Upper lobe of left lung (tissue), 6 donors: ENCODE measurements at regions not wholly inside any gene's neighbourhood (a gene's known extent, or its start where the extent isn't known, plus 50 kb on each side); places are given as distances from the start of the nearest gene placed in this dataset.
"Not testable (repeated sequence)": the region's sequence is repeated elsewhere in the genome, so short reads cannot be mapped to it uniquely, and the experiment has no call there.

ENCODE experiments used
- ATAC-seq, 2 donors: fragments of 200-7000 bp; cut with Tn5 transposase; one replicate each; pipeline ENCODE4 v1.9.1; 2022; ENCODE audit warnings: mild to moderate bottlenecking in 2 of 2, moderate library complexity in 2 of 2; ENCODE audit not compliant: low FRiP score in 2 of 2
- DNase-seq, 2 donors: peaks; one replicate each; pipeline ENCODE4 v3.0.0-alpha.2; 2019 to 2020
- H3K27ac ChIP-seq, 4 donors: fragments of 200-600 bp; sonication (generic); one replicate each; pipeline ENCODE4 v1.5.1; 2016 to 2019
- H3K27me3 ChIP-seq, 4 donors: fragments of 200-600 bp; sonication (generic); one replicate each; pipeline ENCODE4 v1.5.1; 2017 to 2019
- H3K36me3 ChIP-seq, 4 donors: fragments of 200-600 bp; sonication (generic); one replicate each; pipeline ENCODE4 v1.5.1; 2016 to 2019
- H3K4me1 ChIP-seq, 4 donors: fragments of 200-600 bp; sonication (generic); one replicate each; pipeline ENCODE4 v1.5.1; 2018 to 2019
- H3K4me3 ChIP-seq, 4 donors: fragments of 200-600 bp; sonication (generic); one replicate each; pipeline ENCODE4 v1.5.1; 2017 to 2019; ENCODE audit warnings: mild to moderate bottlenecking in 2 of 4, moderate library complexity in 1 of 4
- H3K9me3 ChIP-seq, 4 donors: fragments of 200-600 bp; sonication (generic); one replicate each; pipeline ENCODE4 v1.5.1; 2018 to 2019
- WGBS, 2 donors: methylation state at CpG; one replicate each; pipeline ENCODE4 v1.1.5; 2017 to 2018; 5-methylcytosine and 5-hydroxymethylcytosine counted together
- donor health status: DM: no; HTN: no; CAD: no; lungs with moderate emphysema.
- donor health status: DM: no; HTN: yes; CAD: no; lungs with severe emphysema.

DNA sequence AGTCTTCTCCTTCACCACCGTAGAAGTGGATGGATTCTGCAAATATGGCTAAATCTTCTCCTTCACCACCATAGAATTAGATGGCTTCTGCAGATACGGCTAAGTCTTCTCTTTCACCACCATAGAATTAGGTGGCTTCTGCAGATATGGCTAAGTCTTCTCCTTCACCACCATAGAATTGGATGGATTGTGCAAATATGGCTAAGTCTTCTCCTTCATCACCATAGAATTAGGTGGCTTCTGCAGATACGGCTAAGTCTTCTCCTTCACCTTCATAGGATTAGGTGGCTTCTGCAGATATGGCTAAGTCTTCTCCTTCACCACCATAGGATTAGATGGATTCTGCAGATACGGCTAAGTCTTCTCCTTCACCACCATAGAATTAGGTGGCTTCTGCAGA is 866.2 kb upstream of the TPTE start:
- not testable (repeated sequence) for H3K4me1 ChIP-seq, H3K4me3 ChIP-seq, DNase-seq, H3K27ac ChIP-seq, H3K27me3 ChIP-seq, H3K36me3 ChIP-seq, ATAC-seq
- peaks cover 0 to 15% (median 2%) of the 10 kb centered on the region in 4 donors for H3K9me3 ChIP-seq
- WGBS, 2 donors = 82 to 85% methylated on average over 4 of the region's 4 CpGs

DNA sequence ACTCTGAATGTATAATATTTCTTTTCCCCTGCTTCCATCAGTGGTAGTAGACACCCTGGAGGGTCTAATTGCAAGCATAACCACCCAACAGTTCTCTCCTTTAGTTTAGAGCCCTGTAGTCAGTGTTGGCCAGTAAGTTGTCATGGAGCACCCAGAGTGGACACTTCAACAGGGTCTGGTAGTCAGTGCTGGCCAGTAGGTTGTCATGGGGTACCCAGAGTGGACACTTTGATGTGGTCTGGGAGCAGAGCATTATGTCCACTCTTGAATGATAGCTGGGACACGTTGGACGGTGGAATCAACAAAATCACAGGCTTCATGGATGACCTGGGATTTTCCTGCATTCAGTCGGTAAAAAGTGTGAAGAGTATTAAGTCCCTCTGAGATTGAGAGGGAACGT is 864.9 kb upstream of the TPTE start:
- not testable (repeated sequence) for DNase-seq, H3K27ac ChIP-seq

DNA sequence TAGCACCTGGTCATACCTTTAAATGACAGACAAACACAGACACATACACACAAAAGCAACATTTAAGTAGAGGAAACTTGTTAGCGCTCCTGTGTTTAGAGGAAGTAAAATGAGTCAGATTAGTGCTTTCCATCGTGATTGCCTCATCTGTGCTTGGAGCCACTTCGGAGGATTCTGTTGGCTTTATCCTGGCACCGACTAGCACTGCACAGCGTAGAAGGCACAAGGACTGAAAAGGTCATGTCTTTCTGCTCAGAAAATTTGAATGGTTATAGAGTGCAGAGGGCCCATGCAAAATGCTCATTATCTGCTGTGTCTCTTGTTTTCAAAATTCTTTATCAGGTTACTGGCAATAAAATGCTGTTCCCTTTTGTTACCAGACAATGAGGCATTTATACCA is 863.6 kb upstream of the TPTE start:
- peaks cover 0 to 15% (median 2%) of the 10 kb centered on the region in 4 donors for H3K9me3 ChIP-seq
- 54 to 66% methylated on average over 5 of the region's 5 CpGs for WGBS, 2 donors
- not testable (repeated sequence) for H3K27ac ChIP-seq, H3K4me3 ChIP-seq, H3K4me1 ChIP-seq, H3K27me3 ChIP-seq, H3K36me3 ChIP-seq
- DNase-seq (peak in 1 of 2 donors; percentile 33), ATAC-seq (peak; percentile 47 to 55)

More for the DNA sequence above, 864.9 kb upstream of the TPTE start:
- ATAC-seq = peak; percentile 37 to 73
- H3K36me3 ChIP-seq, H3K27me3 ChIP-seq, H3K4me3 ChIP-seq, H3K4me1 ChIP-seq: not testable (repeated sequence)
- peaks cover 0 to 15% (median 2%) of the 10 kb centered on the region in 4 donors for H3K9me3 ChIP-seq
- WGBS, 2 donors = 69 to 80% methylated on average over 4 of the region's 4 CpGs

DNA sequence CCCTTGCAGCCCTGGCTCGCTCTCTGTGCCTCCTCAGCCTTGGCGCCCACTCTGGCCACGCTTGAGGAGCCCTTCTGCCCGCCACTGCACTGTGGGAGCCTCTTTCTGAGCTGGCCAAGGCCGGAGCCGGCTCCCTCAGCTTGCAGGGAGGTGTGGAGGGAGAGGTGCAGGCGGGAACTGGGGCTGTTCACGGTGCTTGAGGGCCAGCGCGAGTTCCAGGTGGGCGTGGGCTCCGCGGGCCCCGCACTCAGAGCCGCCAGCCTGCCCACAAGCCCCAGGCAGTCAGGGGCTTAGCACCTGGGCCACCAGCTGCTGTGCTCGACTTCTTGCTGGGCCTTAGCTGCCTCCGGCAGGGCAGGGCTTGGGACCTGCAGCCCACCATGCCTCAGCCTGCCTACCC is 861.5 kb upstream of the TPTE start:
- H3K27ac ChIP-seq, H3K36me3 ChIP-seq, H3K4me1 ChIP-seq, ATAC-seq, H3K27me3 ChIP-seq, H3K4me3 ChIP-seq: not testable (repeated sequence)
- no CpG with 5 or more reads among the region's 17 CpGs for WGBS, 2 donors
- peaks cover 0 to 13% (median 2%) of the 10 kb centered on the region in 4 donors for H3K9me3 ChIP-seq
- DNase-seq = peak in 1 of 2 donors; percentile 55

DNA sequence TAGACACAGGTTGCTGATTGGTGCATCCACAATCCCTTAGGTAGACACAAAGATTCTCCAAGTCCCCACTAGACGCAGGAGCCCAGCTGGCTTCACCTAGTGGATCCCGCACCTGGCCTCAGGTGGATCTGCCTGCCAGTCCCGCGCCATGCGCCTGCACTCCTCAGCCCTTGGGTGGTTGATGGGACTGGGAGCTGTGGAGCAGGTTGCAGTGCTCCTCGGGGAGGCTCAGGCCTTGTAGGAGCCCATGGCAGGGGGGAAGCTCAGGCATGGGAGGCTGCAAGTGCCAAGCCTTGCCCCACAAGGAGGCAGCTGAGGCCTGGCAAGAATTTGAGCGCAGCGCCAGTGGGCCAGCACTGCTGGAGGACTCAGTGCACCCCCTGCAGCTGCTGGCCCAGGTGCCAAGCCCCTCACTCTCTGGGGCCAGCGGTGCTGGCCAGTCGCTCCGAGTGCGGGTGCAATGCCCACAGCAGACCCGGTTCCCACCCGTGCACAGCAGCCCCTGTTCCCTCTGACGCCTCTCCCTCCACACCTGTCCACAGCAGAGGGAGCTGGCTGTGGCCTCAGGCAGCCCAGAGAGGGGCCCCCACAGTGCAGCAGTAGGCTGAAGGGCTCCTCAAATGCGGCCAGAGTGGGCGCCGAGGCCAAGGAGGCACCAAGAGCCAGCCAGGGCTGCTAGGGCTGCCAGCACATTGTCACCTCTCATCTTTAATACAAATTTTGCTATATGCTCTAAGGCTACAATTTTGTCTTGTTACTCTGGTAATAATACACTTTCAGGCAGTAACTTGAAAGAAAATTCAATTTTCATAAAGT is 857.3 kb upstream of the TPTE start:
- peak in 1 of 2 donors; percentile 49 for DNase-seq
- not testable (repeated sequence) for H3K4me3 ChIP-seq, H3K36me3 ChIP-seq, H3K9me3 ChIP-seq, H3K27ac ChIP-seq, H3K4me1 ChIP-seq, H3K27me3 ChIP-seq
- peak in 1 of 2 donors; percentile 67 for ATAC-seq
- no CpG with 5 or more reads among the region's 18 CpGs for WGBS, 2 donors

DNA sequence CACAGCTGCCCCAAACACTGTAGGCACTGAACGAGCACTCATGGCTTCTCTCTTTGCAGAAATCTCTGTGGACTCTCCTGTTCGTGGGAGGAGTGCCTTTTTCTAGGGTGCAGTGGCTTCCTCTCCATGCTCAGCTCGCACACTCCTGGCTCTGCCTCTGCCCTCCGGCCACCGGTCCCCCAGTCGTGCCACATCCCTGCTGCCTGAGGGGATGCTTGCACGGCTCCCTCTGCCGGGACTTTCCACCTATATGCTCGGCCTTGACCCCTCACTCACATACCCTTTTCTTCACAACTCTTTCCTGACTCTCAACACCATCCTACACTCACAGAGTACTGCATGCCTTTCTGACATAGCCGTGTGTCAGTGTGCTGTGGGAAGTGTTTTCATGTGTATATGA is 845.6 kb upstream of the TPTE start:
- WGBS, 2 donors = 84 to 92% methylated on average over 7 to 8 of the region's 10 CpGs
- not testable (repeated sequence) for H3K27me3 ChIP-seq, H3K4me1 ChIP-seq, H3K36me3 ChIP-seq, H3K9me3 ChIP-seq, H3K27ac ChIP-seq, H3K4me3 ChIP-seq, ATAC-seq
- peak in 1 of 2 donors; percentile 52 for DNase-seq

DNA sequence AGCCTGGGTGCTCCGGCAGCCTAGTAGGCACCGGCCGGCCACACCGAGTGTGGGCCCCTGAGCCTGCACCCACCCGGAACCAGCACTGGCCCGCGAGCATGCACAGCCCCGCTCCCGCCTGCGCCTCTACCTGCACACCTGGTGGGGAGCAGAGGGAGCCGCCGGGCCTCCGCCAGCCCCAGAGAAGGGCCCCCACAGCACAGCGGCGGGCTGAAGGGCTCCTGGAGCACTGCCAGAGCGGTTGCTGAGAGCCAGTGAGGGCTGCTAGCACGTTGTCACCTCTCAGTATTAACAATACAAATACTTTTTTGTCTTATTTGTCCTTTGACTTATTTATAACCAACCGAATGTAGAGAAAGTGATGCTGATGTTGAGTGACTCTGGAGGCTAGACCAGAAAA is 842.4 kb upstream of the TPTE start:
- no CpG with 5 or more reads among the region's 18 CpGs for WGBS, 2 donors
- H3K4me3 ChIP-seq, H3K27ac ChIP-seq, H3K36me3 ChIP-seq, H3K27me3 ChIP-seq, H3K4me1 ChIP-seq, H3K9me3 ChIP-seq: not testable (repeated sequence)
- DNase-seq (peak in 1 of 2 donors; percentile 61), ATAC-seq (peak in 1 of 2 donors; percentile 21)

DNA sequence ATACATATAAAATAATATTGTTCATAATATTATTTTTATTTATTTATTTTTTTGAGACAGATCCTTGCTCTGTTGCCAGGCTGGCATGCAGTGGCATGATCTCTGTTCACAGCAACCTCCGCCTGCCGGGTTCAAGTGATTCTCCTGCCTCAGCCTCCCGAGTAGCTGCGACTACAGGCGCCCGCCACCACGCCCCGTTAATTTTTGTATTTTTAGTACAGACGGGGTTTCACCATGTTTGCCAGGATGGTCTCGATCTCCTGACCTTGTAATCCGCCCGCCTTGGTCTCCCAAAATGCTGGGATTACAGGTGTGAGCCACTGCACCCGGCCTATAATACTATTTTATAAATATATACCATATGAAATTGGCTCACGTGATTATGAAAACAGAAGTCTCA is 832.4 kb upstream of the TPTE start:
- H3K9me3 ChIP-seq, H3K4me1 ChIP-seq, H3K4me3 ChIP-seq, H3K27ac ChIP-seq, H3K27me3 ChIP-seq, ATAC-seq, H3K36me3 ChIP-seq: not testable (repeated sequence)
- WGBS, 2 donors = no CpG with 5 or more reads among the region's 14 CpGs
- DNase-seq = peak in 1 of 2 donors; percentile 21

DNA sequence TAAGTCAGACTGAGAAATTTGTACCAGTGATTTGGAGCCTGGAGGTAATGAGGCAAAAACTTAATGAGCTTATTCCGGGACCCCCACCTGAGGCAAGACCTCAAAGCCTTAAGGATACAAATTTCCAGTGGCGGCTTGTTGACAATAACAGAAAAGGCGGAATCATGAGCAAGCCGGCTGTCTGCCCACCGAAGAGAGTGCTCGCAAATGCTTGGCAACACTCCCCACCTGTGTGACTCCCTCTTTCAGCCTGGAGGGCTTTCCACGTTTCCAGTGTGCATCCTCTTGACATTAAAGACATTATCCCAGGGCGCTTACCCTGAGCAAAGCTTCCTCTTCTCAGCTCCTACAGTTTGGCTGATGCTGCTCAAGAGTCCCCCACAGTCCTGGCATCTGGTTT is 830.4 kb upstream of the TPTE start:
- not testable (repeated sequence) for H3K4me1 ChIP-seq, H3K9me3 ChIP-seq, H3K27me3 ChIP-seq, H3K4me3 ChIP-seq, H3K36me3 ChIP-seq, DNase-seq, H3K27ac ChIP-seq
- WGBS, 2 donors = 71% methylated on average over 7 of the region's 8 CpGs; no CpG with 5 or more reads in 1 of the 2 donors
- ATAC-seq = peak in 1 of 2 donors; percentile 13

DNA sequence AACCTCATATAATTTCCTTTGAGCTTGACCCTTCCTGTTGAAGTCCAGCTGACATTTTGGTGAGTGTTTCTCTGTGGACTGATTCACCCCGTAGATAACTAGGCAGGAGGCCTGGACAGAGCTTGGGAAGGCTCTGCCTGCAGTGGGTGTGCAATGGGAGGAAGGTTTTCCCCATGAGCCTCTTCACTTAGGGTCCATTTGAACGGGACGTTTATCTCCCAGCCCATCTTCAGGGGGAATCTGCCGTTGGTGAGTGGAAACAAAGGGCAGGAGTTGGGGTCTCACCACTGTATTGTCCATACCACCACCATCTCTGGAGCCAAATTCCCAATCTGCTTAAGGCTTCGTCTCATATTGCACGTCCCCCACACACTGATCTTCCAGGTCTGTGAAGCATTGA is 825.6 kb upstream of the TPTE start:
- not testable (repeated sequence) for DNase-seq, H3K4me3 ChIP-seq, H3K4me1 ChIP-seq, H3K36me3 ChIP-seq, H3K27ac ChIP-seq, H3K27me3 ChIP-seq, H3K9me3 ChIP-seq
- WGBS, 2 donors = 66 to 71% methylated on average over 6 of the region's 6 CpGs
- ATAC-seq = peak; percentile 16 to 28

DNA sequence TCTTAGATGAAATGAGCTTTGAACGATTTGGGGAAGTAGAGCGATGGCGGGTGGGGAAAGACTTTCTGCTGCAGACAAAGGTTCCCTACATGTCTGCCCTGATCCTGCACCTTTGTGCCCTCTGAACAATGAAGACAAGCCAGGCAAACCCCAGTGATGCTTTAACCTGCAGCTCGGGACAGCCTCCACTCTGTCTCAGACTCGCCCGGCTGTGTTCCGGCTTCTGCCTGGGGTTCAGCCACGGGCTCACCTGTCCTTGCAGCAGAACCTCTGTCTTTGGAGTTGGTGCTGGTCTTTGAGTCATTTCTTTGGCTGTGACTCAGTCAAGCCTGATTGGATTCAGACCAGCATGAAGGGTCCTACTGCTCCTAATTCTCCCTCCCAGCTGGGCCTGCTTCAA is 823.6 kb upstream of the TPTE start:
- DNase-seq = peak in 1 of 2 donors; percentile 37
- H3K9me3 ChIP-seq, H3K4me3 ChIP-seq, H3K27ac ChIP-seq, H3K4me1 ChIP-seq, H3K36me3 ChIP-seq, H3K27me3 ChIP-seq: not testable (repeated sequence)
- WGBS, 2 donors = no CpG with 5 or more reads among the region's 8 CpGs
- peak in 1 of 2 donors; percentile 5 for ATAC-seq

DNA sequence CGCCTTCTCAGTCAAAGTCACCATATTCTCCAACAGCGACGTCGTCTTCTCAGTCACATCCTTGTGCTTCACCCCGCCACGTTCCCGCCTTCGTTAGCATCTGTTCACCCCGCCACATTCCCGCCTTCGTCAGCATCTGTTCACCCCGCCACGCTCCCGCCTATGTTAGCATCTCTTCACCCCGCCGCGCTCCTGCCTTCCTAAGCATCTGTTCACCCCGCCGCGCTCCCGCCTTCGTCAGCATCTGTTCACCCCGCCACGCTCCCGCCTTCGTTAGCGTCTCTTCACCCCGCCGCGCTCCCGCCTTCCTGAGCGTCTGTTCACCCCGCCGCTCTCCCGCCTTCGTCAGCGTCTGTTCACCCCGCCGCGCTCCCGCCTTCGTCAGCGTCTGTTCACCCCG is 816.4 kb upstream of the TPTE start:
- peak in 1 of 2 donors; percentile 55 for DNase-seq
- not testable (repeated sequence) for H3K27me3 ChIP-seq, ATAC-seq, H3K27ac ChIP-seq, H3K36me3 ChIP-seq, H3K4me3 ChIP-seq, H3K4me1 ChIP-seq, H3K9me3 ChIP-seq
- 72 to 80% methylated on average over 34 to 38 of the region's 44 CpGs for WGBS, 2 donors

DNA sequence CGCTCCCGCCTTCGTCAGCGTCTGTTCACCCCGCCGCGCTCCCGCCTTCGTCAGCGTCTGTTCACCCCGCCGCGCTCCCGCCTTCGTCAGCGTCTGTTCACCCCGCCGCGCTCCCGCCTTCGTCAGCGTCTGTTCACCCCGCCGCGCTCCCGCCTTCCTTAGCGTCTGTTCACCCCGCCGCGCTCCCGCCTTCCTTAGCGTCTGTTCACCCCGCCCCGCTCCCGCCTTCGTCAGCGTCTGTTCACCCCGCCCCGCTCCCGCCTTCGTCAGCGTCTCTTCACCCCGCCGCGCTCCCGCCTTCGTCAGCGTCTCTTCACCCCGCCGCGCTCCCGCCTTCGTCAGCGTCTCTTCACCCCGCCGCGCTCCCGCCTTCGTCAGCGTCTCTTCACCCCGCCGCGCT is 815.9 kb upstream of the TPTE start:
- not testable (repeated sequence) for H3K36me3 ChIP-seq, ATAC-seq
- 73 to 89% methylated on average over 18 to 37 of the region's 63 CpGs for WGBS, 2 donors

DNA sequence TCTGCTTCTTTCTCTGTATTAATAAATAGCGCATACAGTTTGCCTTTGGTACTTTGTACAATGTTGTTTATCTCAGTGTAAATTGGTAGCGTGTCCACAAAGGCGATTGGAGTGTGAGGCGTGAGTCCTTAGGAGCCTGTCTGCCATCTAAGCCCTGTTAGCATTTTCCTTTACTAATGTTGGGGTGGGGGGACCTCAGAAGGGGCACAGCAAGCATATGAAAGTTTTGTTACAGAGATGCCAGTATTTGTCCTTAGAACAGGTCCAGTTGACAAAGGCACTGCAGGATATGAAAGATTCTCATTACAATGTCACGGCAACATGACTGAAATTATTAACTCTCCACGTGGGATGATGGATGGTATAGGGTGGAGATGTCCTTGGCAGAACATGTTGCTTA is 796.8 kb upstream of the TPTE start:
- H3K4me3 ChIP-seq, H3K36me3 ChIP-seq, H3K4me1 ChIP-seq, DNase-seq, H3K27ac ChIP-seq, H3K27me3 ChIP-seq: not testable (repeated sequence)
- peaks cover 0 to 14% (median 3%) of the 10 kb centered on the region in 4 donors for H3K9me3 ChIP-seq
- peak in 1 of 2 donors; percentile 19 for ATAC-seq
- 57 to 59% methylated on average over 6 of the region's 6 CpGs for WGBS, 2 donors

More for the DNA sequence above, 815.9 kb upstream of the TPTE start:
- not testable (repeated sequence) for H3K27ac ChIP-seq, H3K27me3 ChIP-seq, H3K4me3 ChIP-seq, H3K9me3 ChIP-seq, H3K4me1 ChIP-seq
- peak in 1 of 2 donors; percentile 52 for DNase-seq
